Stimulated activated memory B cell treated with anti-CD40 and anti-IgM and Interleukin-4, amounts not matched to agents 10 μg/mL and 1 μg/mL and 100 μg/mL, for 72 hours (primary cell): ENCODE measurements at regions not wholly inside any gene's neighbourhood (a gene's known extent, or its start where the extent isn't known, plus 50 kb on each side); places are given as distances from the start of the nearest gene placed in this dataset.
"Not testable (repeated sequence)": the region's sequence is repeated elsewhere in the genome, so short reads cannot be mapped to it uniquely, and the experiment has no call there.

Experiments used
- ATAC-seq: fragments of 150-1000 bp; cut with Tn5 transposase; 2 replicates; pipeline ENCODE4 v1.10.0; 2021
- H3K27ac Mint-ChIP-seq: one replicate; pipeline ENCODE4 v1.8.0; 2022; ENCODE audit warnings: mild to moderate bottlenecking, mixed read lengths
- H3K27me3 Mint-ChIP-seq: one replicate; pipeline ENCODE4 v1.8.0; 2022; ENCODE audit warnings: mixed read lengths
- H3K36me3 Mint-ChIP-seq: one replicate; pipeline ENCODE4 v1.8.0; 2022; ENCODE audit warnings: mixed read lengths
- H3K4me1 Mint-ChIP-seq: one replicate; pipeline ENCODE4 v1.8.0; 2022; ENCODE audit warnings: mixed read lengths
- H3K4me3 Mint-ChIP-seq: one replicate; pipeline ENCODE4 v1.8.0; 2022; ENCODE audit warnings: mild to moderate bottlenecking, moderate library complexity, mixed read lengths
- H3K9me3 Mint-ChIP-seq: one replicate; pipeline ENCODE4 v1.8.0; 2022; ENCODE audit warnings: mixed read lengths

DNA sequence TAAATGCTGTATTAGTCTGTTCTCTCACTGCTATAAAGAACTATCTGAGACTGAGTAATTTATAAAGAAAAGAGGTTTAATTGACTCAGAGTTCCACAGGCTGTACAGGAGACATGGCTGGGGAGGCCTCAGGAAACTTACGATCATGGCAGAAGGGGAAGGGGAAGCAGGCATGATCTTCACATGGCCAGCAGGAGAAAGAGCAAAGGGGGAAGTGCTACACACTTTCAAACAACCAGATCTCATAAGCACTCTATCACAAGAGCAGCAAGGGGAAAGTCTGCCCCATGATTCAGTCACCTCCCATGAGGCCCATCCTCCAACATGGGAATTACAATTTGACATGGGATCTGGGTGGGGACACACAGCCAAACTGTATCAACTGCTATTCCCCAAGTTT is 367.8 kb upstream of the DPPA4 start:
- not testable (repeated sequence) for H3K27ac Mint-ChIP-seq, H3K9me3 Mint-ChIP-seq, H3K4me1 Mint-ChIP-seq, H3K36me3 Mint-ChIP-seq, ATAC-seq, H3K27me3 Mint-ChIP-seq, H3K4me3 Mint-ChIP-seq

DNA sequence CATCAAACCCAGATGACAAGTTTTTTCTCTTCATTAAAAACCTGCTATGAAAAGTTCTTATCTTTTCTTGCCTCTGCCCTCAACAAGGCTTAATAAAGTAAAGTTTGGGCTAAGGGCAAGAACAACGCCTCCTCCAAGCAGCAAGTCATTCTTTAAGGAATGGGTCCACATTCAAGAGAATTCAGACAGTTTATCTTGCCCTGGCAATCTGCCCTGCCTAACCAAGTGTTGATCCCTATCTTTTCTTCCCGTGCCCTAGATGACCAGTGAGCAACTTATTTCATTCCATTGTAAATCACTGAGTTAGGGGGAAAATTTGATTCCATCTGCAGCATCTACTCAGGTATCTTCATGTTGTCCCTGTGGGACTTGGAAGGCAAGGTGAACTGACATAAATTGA is 370.3 kb upstream of the DPPA4 start:
- Mint-ChIP-seq H3K9me3 (peaks cover 8% of the 10 kb centered on the region), H3K4me3 (no peak overlapping the region), H3K36me3 (no peaks in the 10 kb centered on the region), H3K4me1 (no peaks in the 10 kb centered on the region), H3K27me3 (no peaks in the 10 kb centered on the region), H3K27ac (no peak overlapping the region)
- ATAC-seq, result no peak

- ATAC-seq, result no peak
- H3K27me3 Mint-ChIP-seq, result no peaks in the 10 kb centered on the region
- H3K9me3 Mint-ChIP-seq, result peaks cover 3% of the 10 kb centered on the region
Measured at GRCh38 chr3:109713288-109713687, 375.9 kb upstream of the DPPA4 start.

GRCh38 chr3:109715707-109716106 is 378.4 kb upstream of the DPPA4 start:
- H3K4me3 Mint-ChIP-seq, result no peak overlapping the region
- ATAC-seq, result no peak
- H3K27me3 Mint-ChIP-seq, result no peaks in the 10 kb centered on the region
- peaks cover 3% of the 10 kb centered on the region for H3K9me3 Mint-ChIP-seq
- H3K27ac Mint-ChIP-seq, result no peak overlapping the region
- H3K36me3 Mint-ChIP-seq, result no peaks in the 10 kb centered on the region
- H3K4me1 Mint-ChIP-seq, result no peaks in the 10 kb centered on the region

More at GRCh38 chr3:109713288-109713687, 375.9 kb upstream of the DPPA4 start:
- Mint-ChIP-seq H3K36me3 (no peaks in the 10 kb centered on the region), H3K27ac (no peak overlapping the region), H3K4me1 (no peaks in the 10 kb centered on the region), H3K4me3 (no peak overlapping the region)

- H3K27ac Mint-ChIP-seq, result no peak overlapping the region
Measured at GRCh38 chr3:109718850-109719249, 381.5 kb upstream of the DPPA4 start.

DNA sequence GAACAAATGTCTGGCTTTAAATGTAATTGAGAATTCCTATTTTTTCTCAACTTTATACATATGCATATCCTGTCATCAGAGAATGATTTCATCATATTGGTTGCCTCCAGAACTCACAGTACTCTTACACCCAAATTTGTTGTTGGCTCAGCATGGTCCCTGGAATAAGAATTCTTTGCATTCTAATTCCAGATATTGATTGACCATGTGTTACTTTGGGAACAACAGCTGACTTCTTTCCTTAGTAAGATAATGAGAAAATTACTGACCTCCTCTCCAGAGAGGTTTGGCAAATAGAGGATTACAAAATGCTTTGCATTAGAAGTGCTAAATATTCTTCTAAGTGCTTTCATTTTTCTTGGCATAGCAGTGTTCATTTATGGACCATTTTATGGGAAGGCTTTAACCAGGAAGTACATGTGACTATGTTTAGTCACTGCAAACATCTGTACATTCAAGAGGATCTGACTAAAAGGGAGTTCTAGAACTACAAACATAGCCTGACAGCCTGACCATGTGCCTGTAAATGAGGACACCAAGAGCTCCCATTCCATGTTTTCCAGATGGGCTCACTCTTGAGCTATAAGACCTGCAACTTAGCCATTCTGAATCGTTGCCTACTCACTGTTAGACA is 391.6 kb upstream of the DPPA4 start:
- Mint-ChIP-seq H3K4me3 (no peak overlapping the region), H3K4me1 (no peaks in the 10 kb centered on the region), H3K27ac (no peak overlapping the region), H3K27me3 (no peaks in the 10 kb centered on the region), H3K9me3 (peaks cover 5% of the 10 kb centered on the region), H3K36me3 (no peaks in the 10 kb centered on the region)
- no peak for ATAC-seq

More at GRCh38 chr3:109718850-109719249, 381.5 kb upstream of the DPPA4 start:
- Mint-ChIP-seq H3K9me3 (peaks cover 3% of the 10 kb centered on the region), H3K27me3 (no peaks in the 10 kb centered on the region), H3K36me3 (no peaks in the 10 kb centered on the region), H3K4me3 (no peak overlapping the region), H3K4me1 (no peaks in the 10 kb centered on the region)
- ATAC-seq, result no peak

- H3K4me3 Mint-ChIP-seq, result no peak overlapping the region
Measured at GRCh38 chr3:109731639-109732473, 394.5 kb upstream of the DPPA4 start.

GRCh38 chr3:109743981-109744380 is 406.6 kb upstream of the DPPA4 start:
- ATAC-seq, result no peak
- Mint-ChIP-seq H3K27me3 (no peaks in the 10 kb centered on the region), H3K27ac (no peak overlapping the region), H3K9me3 (peaks cover 3% of the 10 kb centered on the region), H3K4me3 (no peak overlapping the region), H3K4me1 (no peaks in the 10 kb centered on the region), H3K36me3 (no peaks in the 10 kb centered on the region)

More at GRCh38 chr3:109731639-109732473, 394.5 kb upstream of the DPPA4 start:
- Mint-ChIP-seq H3K27me3 (no peaks in the 10 kb centered on the region), H3K27ac (no peak overlapping the region), H3K36me3 (no peaks in the 10 kb centered on the region), H3K4me1 (no peaks in the 10 kb centered on the region), H3K9me3 (peaks cover 10% of the 10 kb centered on the region)
- peak; percentile 58 for ATAC-seq

DNA sequence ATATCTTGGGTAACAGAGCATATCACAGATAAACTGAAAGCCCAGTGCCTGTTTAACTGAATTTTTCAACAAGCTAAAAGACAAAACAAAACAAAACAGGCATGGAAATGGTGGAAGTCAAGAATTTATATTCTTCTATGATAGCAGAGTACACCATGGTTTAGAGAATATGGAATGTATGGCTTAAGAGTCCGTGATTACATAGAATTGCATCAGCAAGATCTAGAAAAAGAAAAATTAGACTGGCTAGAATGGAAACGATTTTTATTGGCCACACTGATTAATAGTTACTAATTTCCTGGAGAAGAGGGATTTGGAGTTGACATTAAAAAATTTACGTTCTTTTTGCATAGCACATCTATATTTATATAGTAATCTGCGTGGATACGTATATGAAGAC is 435.2 kb upstream of the DPPA4 start:
- Mint-ChIP-seq H3K27me3 (no peaks in the 10 kb centered on the region), H3K4me1 (no peaks in the 10 kb centered on the region), H3K9me3 (peaks cover 11% of the 10 kb centered on the region), H3K36me3 (no peaks in the 10 kb centered on the region), H3K4me3 (no peak overlapping the region), H3K27ac (no peak overlapping the region)
- no peak for ATAC-seq

DNA sequence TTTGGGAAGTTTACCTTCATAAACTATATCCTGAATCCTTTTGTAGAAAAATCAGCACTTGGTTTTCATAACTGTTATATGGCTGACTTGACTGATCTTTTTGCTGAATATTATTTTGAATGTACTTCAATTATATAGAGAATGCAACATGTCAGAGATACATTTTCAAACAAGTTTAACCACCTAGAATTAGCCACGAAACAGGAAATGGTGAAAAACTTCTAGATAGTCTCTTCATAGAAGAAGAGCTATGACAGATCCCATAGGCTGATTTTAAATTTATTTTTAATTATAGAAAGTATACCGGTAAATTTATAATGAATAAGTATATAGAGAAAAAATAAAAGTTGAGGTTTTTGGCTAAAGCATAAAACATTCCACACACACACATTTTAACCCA is 436.8 kb upstream of the DPPA4 start:
- ATAC-seq, result no peak
- no peak overlapping the region for H3K27ac Mint-ChIP-seq

GRCh38 chr3:109784285-109784684 is 446.9 kb upstream of the DPPA4 start:
- Mint-ChIP-seq H3K4me3 (no peak overlapping the region), H3K27me3 (no peaks in the 10 kb centered on the region), H3K9me3 (peaks cover 2% of the 10 kb centered on the region), H3K27ac (no peak overlapping the region), H3K36me3 (no peaks in the 10 kb centered on the region), H3K4me1 (no peaks in the 10 kb centered on the region)
- no peak for ATAC-seq

More for the DNA sequence above, 436.8 kb upstream of the DPPA4 start:
- Mint-ChIP-seq H3K36me3 (no peaks in the 10 kb centered on the region), H3K27me3 (no peaks in the 10 kb centered on the region), H3K9me3 (peaks cover 8% of the 10 kb centered on the region), H3K4me1 (no peaks in the 10 kb centered on the region), H3K4me3 (no peak overlapping the region)

DNA sequence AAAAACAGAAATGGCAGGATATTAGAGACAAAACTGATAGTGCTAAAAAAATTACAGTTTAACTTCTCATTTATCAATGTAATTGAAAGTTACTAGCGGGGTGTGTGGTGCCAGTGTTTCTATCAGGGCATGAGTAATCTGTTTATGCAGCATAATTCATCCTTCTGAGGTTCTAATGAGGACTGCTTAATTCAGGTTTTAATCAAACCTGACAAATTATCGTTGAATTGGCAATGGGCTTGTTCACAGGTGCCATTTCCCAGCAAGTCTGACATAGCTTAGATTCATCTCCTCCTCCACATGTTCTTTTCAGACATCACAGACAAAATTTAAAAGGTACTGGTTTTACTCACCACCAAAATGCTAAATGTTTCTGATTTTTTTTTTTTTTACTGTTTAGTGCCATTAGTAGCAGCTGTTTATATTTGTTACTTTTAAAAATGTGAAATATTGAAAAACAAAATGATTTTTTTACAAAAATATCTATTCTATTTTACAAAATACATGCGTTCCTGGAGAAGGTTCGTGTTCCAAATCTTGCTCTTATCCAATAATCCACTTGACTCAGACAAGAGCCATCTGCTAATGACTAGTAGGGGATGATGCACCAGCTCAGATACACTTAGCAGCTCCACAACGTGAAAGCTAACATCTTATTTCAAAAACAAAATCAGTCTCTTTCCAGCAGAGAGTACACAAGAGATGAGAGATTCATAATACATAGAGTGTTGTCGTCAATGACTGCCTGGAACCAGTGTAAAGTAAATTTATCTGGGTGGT is 447.7 kb upstream of the DPPA4 start:
- Mint-ChIP-seq H3K4me1 (no peaks in the 10 kb centered on the region), H3K9me3 (no peaks in the 10 kb centered on the region), H3K36me3 (no peaks in the 10 kb centered on the region), H3K27me3 (no peaks in the 10 kb centered on the region), H3K27ac (no peak overlapping the region), H3K4me3 (no peak overlapping the region)
- ATAC-seq, result no peak

DNA sequence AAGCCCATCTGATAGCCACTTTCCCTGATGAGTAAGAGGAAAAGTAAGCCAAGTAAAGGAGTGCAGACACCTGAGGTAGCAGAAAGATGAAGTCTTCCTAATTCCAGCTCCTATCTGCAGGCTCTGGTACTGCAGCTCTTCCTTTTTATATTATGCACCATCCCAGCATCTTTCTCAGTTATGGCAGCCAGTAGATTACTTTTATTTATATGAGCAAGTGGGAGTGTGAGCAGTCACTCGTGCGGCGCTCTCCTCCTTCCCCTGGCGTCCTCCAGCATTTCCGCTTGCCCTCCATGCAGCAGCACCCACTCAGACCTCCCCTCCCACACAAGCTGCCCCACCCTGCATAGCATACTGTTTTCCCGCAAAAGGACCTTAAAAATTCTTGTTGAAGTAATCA is 465.9 kb upstream of the DPPA4 start:
- Mint-ChIP-seq H3K9me3 (peaks cover 3% of the 10 kb centered on the region), H3K27me3 (no peaks in the 10 kb centered on the region), H3K4me3 (no peak overlapping the region), H3K4me1 (no peaks in the 10 kb centered on the region), H3K36me3 (no peaks in the 10 kb centered on the region), H3K27ac (no peak overlapping the region)
- ATAC-seq, result no peak

DNA sequence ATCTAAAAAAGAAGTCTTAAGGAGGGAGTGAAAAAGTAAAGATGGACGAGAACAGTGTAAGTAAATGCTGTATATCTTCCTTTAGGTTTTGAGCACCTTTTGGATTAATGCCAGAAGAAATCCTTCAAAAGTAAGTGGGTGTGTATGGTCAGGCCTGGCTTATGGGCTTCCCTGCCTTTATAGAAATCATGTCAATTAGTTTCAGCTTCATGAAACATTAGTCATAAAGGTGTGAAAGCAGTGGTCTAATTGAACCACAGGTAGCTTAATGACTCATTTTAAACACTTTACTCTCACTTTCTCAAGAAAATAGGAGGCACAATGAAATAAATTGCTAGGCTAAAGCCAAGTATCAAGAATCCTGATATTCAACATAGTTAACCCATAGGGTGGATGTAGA is 467.4 kb upstream of the DPPA4 start:
- Mint-ChIP-seq H3K4me1 (no peaks in the 10 kb centered on the region), H3K4me3 (no peak overlapping the region), H3K36me3 (no peaks in the 10 kb centered on the region), H3K27ac (no peak overlapping the region), H3K9me3 (no peaks in the 10 kb centered on the region), H3K27me3 (no peaks in the 10 kb centered on the region)
- ATAC-seq, result no peak

- ATAC-seq, result peak; percentile 55
- Mint-ChIP-seq H3K27me3 (no peaks in the 10 kb centered on the region), H3K36me3 (no peaks in the 10 kb centered on the region), H3K9me3 (no peaks in the 10 kb centered on the region), H3K27ac (no peak overlapping the region), H3K4me3 (no peak overlapping the region), H3K4me1 (no peaks in the 10 kb centered on the region)
Measured at GRCh38 chr3:109806929-109807328, 469.6 kb upstream of the DPPA4 start.
